HG02571 (cell line): ENCODE measurements at regions not wholly inside any gene's neighbourhood (a gene's known extent, or its start where the extent isn't known, plus 50 kb on each side); places are given as distances from the start of the nearest gene placed in this dataset.

Source experiments
- ATAC-seq: cut with Tn5 transposase; IDR thresholded peaks from one replicate; pipeline ENCODE4 v1.9.1; 2021; ENCODE audit warnings: mild to moderate bottlenecking, moderate library complexity; ENCODE audit not compliant: unreplicated experiment

DNA sequence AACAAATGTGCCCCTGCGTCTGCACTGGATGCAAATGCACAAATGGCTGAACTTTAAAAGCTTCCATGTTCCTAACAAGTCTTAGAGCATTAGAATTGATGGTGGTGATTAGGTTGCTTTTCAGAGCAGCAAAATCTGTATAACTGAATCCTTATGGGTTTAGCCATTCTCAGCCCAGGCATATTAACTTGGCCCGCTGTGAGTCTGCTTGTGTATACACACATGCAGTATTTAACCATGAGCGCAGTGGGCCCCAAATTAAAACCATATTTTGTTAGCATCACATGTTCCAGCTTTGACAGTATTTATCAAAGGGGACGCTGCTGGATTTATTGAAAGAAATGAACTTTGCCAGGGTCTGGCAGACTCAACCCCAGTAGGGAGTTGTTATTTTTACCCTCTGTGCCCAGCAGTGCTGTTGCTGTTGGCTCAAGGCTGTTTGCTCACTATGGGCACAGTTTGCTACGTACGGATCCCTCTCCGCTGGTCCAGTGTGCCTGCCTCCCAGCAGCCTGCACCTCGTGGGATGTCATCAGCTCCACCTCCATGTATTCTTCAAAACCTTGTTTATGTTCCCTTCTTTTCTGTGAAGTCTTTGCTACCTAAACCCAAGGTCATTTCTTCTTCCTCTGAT lies 144.7 kb downstream of the QRSL1 start:
- ATAC-seq, result no peak

GRCh38 chr6:106773522-106773921 lies 144.1 kb downstream of the QRSL1 start:
- no peak for ATAC-seq

- no peak for ATAC-seq
Measured at GRCh38 chr6:106772270-106773142, 143.1 kb downstream of the QRSL1 start.

DNA sequence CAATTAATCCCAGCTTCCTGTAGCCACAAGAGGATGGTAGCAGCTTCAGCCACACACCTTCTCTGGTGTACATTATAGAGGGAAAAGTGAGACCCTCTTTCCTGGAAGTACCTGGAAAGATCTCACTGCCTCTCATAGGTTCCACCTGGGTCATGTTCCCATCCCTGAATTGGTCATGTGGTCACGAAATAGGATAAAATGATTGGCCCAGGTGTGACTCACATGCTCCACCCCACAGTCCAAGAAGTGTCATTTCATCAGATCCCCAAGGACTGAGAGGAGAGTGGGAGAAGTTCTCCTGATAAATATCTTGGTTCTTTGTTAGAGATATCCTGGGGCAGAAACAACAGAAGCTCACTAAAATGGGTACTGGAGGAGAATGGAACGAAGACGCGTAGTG lies 142.4 kb downstream of the QRSL1 start:
- ATAC-seq, result no peak

- no peak for ATAC-seq
Measured at GRCh38 chr6:106770663-106771062, 141.3 kb downstream of the QRSL1 start.

GRCh38 chr6:106770081-106770480 lies 140.7 kb downstream of the QRSL1 start:
- ATAC-seq, result no peak

DNA sequence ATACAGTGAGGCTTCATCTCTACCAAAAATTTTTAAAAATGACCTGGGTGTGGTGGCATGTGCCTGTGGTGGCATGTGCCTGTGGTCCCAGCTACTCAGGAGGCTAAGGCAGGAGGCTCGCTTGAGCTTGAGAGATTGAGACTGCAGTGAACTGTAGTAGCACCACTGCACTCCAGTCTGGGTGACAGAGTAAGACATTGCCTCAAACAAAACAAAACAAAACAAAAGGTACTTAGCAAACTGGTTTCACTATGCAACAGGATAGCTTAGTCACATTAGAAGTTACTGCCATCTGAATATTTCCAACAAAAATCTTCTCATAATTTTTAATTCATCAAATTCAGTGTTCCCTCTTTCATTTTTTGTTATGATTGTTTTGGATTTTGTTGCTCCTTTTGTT lies 137.9 kb downstream of the QRSL1 start:
- ATAC-seq, result no peak

DNA sequence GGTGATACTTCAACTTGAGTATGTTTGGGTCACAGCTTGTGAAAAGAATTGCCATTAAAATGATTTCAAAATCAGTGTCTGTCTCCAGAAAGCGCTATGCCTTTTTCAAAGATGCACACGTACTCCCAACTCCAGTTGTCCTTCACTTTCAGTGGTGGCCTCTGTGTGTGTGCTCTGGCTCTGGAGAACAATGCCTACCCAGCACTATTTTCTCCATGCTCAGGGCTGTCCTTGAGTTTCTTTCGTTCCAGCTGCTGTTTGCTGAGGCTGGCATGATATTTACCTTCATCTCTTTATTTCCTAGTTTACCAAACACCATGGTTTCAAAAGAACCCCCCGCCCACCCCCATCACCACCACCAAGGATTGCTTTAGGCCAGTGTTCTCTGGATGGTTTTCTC lies 136.8 kb downstream of the QRSL1 start:
- ATAC-seq, result no peak

GRCh38 chr6:106765496-106765895 lies 136.1 kb downstream of the QRSL1 start:
- no peak for ATAC-seq

- no peak for ATAC-seq
Measured at GRCh38 chr6:106764353-106764980, 135.1 kb downstream of the QRSL1 start.

DNA sequence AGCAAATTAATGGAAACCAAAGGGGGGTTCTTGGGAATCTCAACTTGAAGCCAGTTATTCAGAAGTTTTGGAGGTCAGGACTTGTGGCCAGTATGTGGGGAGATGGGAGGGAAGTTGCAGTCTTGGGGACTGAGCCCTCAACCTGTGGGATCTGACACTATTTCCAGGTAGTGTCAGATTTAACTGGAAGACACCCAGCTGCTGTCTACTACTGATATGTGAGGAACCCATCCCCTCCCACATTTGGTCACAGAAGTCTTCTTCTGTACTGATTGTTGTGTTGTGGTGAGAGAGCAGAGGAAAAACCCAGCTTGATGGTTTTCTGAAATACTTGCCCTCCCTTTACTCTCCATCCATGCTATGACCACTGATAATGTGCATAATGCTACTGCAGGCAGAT lies 134.0 kb downstream of the QRSL1 start:
- no peak for ATAC-seq

- ATAC-seq, result no peak
Measured at GRCh38 chr6:106761160-106761559, 131.8 kb downstream of the QRSL1 start.

DNA sequence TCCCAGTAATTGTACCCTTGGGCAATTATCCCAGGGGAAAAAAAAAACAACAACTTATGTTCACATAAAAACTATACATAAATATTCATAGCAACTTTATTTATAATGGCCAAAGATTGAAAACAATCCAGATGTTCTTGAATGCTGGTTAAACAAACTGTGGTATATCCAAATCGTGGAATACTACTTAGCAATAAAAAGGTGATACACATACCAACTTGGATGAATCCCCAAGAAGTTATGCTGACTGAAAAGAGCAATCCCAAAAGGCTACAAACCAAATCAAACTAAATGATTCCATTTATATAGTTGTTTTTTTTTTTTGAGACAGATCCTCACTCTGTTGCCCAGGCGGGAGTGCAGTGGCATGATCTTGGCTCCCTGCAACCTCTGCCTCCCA lies 129.7 kb downstream of the QRSL1 start:
- no peak for ATAC-seq

GRCh38 chr6:106757722-106758467 lies 128.5 kb downstream of the QRSL1 start:
- ATAC-seq, result no peak

- ATAC-seq, result no peak
Measured at GRCh38 chr6:106757267-106757666, 127.9 kb downstream of the QRSL1 start.

GRCh38 chr6:106754215-106754614 lies 124.8 kb downstream of the QRSL1 start:
- ATAC-seq, result no peak

GRCh38 chr6:106752641-106753040 lies 123.3 kb downstream of the QRSL1 start:
- ATAC-seq, result no peak

GRCh38 chr6:106751501-106752252 lies 122.3 kb downstream of the QRSL1 start:
- ATAC-seq, result no peak

- ATAC-seq, result no peak
Measured at GRCh38 chr6:106750946-106751345, 121.6 kb downstream of the QRSL1 start.

GRCh38 chr6:106750142-106750918 lies 121.0 kb downstream of the QRSL1 start:
- ATAC-seq, result no peak
